GM23248 (cell line): ENCODE measurements at regions not wholly inside any gene's neighbourhood (a gene's known extent, or its start where the extent isn't known, plus 50 kb on each side); places are given as distances from the start of the nearest gene placed in this dataset.

Experiments used
- DNase-seq: peaks from one replicate; pipeline ENCODE4 v3.0.0-alpha.2; 2015
- H2AFZ ChIP-seq: fragments of 200-600 bp; sonication (generic); 2 replicates; pipeline ENCODE4 v1.6.1; 2016; ENCODE audit warnings: antibody characterized with exemption
- H3F3A ChIP-seq: fragments of 200-600 bp; sonication (generic); 2 replicates; pipeline ENCODE4 v1.6.1; 2016; ENCODE audit warnings: mild to moderate bottlenecking, antibody characterized with exemption, mixed run types; ENCODE audit not compliant: insufficient read depth
- H3K27ac ChIP-seq: fragments of 200-600 bp; sonication (generic); 2 replicates; pipeline ENCODE4 v1.5.1; 2016; ENCODE audit warnings: mild to moderate bottlenecking
- H3K27me3 ChIP-seq: fragments of 200-600 bp; sonication (generic); replicated peaks from 2 replicates; pipeline ENCODE4 v1.6.1; 2016; ENCODE audit warnings: mild to moderate bottlenecking; ENCODE audit not compliant: insufficient read depth
- H3K36me3 ChIP-seq: fragments of 200-600 bp; sonication (generic); 2 replicates; pipeline ENCODE4 v1.6.1; 2016; ENCODE audit warnings: low read depth, mild to moderate bottlenecking
- H3K4me1 ChIP-seq: fragments of 200-600 bp; sonication (generic); 2 replicates; pipeline ENCODE4 v1.6.1; 2016; ENCODE audit warnings: mild to moderate bottlenecking; ENCODE audit not compliant: insufficient read depth
- H3K4me2 ChIP-seq: fragments of 200-600 bp; sonication (generic); one replicate; pipeline ENCODE4 v1.6.1; 2016; ENCODE audit warnings: mild to moderate bottlenecking; ENCODE audit not compliant: unreplicated experiment
- H3K4me3 ChIP-seq: fragments of 200-600 bp; sonication (generic); 2 replicates; pipeline ENCODE4 v1.5.1; 2016; ENCODE audit warnings: mild to moderate bottlenecking
- H3K79me2 ChIP-seq: fragments of 200-600 bp; sonication (generic); 2 replicates; pipeline ENCODE4 v1.6.1; 2016; ENCODE audit warnings: mild to moderate bottlenecking; ENCODE audit not compliant: insufficient read depth
- H3K9ac ChIP-seq: fragments of 200-600 bp; sonication (generic); 2 replicates; pipeline ENCODE4 v1.6.1; 2016; ENCODE audit warnings: mild to moderate bottlenecking
- H3K9me2 ChIP-seq: fragments of 200-600 bp; sonication (generic); 2 replicates; pipeline ENCODE4 v1.6.1; 2016; ENCODE audit warnings: mixed run types, mild to moderate bottlenecking, moderate library complexity; ENCODE audit not compliant: insufficient read depth
- H3K9me3 ChIP-seq: fragments of 200-600 bp; sonication (generic); one replicate; pipeline ENCODE4 v1.6.1; 2017; ENCODE audit warnings: low read depth
- H4K20me1 ChIP-seq: fragments of 200-600 bp; sonication (generic); 2 replicates; pipeline ENCODE4 v1.6.0; 2016; ENCODE audit not compliant: insufficient read depth
- EZH2 ChIP-seq: fragments of 200-600 bp; sonication (generic); IDR thresholded peaks from 2 replicates; pipeline ENCODE4 v1.6.1; 2018; ENCODE audit warnings: antibody characterized with exemption, mild to moderate bottlenecking; ENCODE audit not compliant: insufficient read depth, poor library complexity, severe bottlenecking
- EZH2phosphoT487 ChIP-seq: fragments of 200-600 bp; sonication (generic); IDR thresholded peaks from 2 replicates; pipeline ENCODE4 v1.6.1; 2018; ENCODE audit warnings: antibody characterized with exemption, moderate library complexity, mild to moderate bottlenecking, low read depth; ENCODE audit not compliant: insufficient read depth
- WGBS, 2 experiments: methylation state at CpG; one replicate each; pipeline ENCODE4 v1.1.6; 2015 to 2017; ENCODE audit warnings: low lambda C conversion rate in 2 of 2, low coverage in 1 of 2; ENCODE audit errors: missing lambda C conversion rate in 2 of 2; 5-methylcytosine and 5-hydroxymethylcytosine counted together
- in situ Hi-C: fragments of 300-500 bp; cut with MboI; formaldehyde crosslinking; loops from 2 replicates; pipeline ENCODE4 v1.15.0; 2020

DNA sequence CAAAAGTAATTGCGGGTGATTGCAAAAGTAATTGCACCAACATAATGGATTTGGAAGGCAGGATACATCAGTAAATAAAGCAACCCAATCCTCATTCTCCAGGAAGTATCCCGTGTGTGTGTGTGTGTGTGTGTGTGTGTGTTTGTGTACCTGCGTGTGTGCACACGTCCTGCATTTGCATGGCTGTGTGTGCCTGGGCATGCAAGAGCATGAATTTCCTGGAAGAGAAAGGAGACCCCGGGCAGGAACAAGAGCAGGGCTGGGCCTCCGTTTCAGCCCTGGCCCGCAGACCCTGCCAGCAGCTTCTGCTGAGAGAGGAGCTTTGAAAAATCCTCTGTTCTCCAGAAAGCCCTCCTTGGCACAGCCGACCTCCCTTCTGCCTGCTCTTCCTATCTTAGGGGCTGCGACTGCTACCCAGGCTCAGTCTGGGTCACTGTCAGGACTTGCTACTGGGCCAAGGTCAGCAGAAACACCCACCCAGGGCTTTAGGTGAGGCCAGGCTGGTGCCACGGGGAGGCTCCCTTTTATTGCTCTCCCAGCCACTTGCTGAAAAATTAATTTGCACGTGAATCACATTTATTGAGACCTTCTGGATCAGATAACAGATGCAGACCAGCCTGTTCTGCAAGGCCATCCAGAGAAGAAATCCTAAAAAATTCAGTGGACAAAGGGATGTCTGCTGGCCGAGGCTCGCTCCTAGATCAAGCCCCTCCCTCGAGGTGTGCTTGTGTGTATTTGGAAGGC lies 258.3 kb downstream of the ZNF536 start:
- no peaks in the 10 kb centered on the region for H4K20me1 ChIP-seq
- no peak overlapping the region for H2AFZ ChIP-seq
- DNase-seq, result no peak
- H3K9me3 ChIP-seq, result no peaks in the 10 kb centered on the region
- H3K79me2 ChIP-seq, result no peaks in the 10 kb centered on the region
- 37% methylated on average over 13 to 14 of the region's 14 CpGs for WGBS, 2 experiments
- H3K27me3 ChIP-seq, result no peaks in the 10 kb centered on the region
- no peak overlapping the region for H3K4me3 ChIP-seq
- H3F3A ChIP-seq, result no peaks in the 10 kb centered on the region
- H3K4me2 ChIP-seq, result no peak overlapping the region
- H3K4me1 ChIP-seq, result no peaks in the 10 kb centered on the region
- in situ Hi-C loops, result loop anchor here (25.0 kb wide), 1 partner anchor 743 kb away; no protein-coding TSS in a partner anchor
- no peak overlapping the region for H3K9ac ChIP-seq
- no peak for TF ChIP-seq EZH2
- no peak for TF ChIP-seq EZH2phosphoT487
- no peaks in the 10 kb centered on the region for H3K9me2 ChIP-seq
- no peaks in the 10 kb centered on the region for H3K36me3 ChIP-seq
- no peak overlapping the region for H3K27ac ChIP-seq

DNA sequence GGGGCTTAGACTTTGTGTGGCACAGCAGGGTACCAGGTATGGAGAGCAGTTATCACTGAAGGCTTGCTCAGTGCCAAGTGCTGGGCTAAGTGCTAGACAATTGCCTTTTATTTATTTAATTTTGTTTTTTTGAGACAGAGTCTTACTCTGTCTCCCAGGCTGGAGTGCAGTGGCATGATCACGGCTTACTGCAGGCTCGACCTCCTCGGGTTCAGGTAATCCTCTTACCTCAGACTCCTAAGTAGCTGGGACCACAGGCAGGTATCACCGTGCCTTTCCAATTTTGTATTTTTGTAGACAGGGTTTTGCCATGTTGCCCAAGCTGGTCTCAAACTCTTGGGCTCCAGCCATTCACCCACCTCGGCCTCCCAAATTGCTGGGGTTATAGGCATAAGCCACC lies 256.9 kb downstream of the ZNF536 start:
- H2AFZ ChIP-seq, result no peak overlapping the region
- no peaks in the 10 kb centered on the region for H3K9me2 ChIP-seq
- H4K20me1 ChIP-seq, result no peaks in the 10 kb centered on the region
- DNase-seq, result no peak
- H3K36me3 ChIP-seq, result no peaks in the 10 kb centered on the region
- TF ChIP-seq EZH2phosphoT487 (no peak), EZH2 (no peak)
- H3K27me3 ChIP-seq, result no peaks in the 10 kb centered on the region
- H3K4me2 ChIP-seq, result no peak overlapping the region
- no peaks in the 10 kb centered on the region for H3K9me3 ChIP-seq
- H3K79me2 ChIP-seq, result no peaks in the 10 kb centered on the region
- no peaks in the 10 kb centered on the region for H3F3A ChIP-seq
- no peaks in the 10 kb centered on the region for H3K4me1 ChIP-seq
- WGBS, 2 experiments, result 69 to 75% methylated on average over 5 of the region's 5 CpGs
- H3K4me3 ChIP-seq, result no peak overlapping the region
- H3K9ac ChIP-seq, result no peak overlapping the region
- no peak overlapping the region for H3K27ac ChIP-seq
- in situ Hi-C loops, result loop anchor here (25.0 kb wide), 1 partner anchor 742 kb away; no protein-coding TSS in a partner anchor

DNA sequence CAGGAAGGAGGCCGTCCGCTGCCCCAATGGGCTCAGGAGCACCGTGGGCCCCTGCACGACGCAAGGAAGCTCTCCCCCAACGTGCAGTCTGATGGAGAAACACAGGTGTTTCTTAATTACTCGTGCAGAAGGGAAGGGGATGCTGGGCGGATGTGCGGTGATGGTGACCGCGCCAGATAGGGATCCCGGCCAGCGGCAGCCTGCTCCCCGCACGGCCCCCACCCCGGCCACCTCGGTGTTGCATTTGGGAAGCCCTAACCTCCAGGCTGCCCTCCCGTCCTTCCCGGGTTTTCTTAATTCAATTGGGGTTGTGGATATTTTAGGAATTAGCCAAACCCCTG lies 254.4 kb downstream of the ZNF536 start:
- H3K27me3 ChIP-seq, result no peaks in the 10 kb centered on the region
- no peak overlapping the region for H3K4me2 ChIP-seq
- no peaks in the 10 kb centered on the region for H3K9me3 ChIP-seq
- no peak overlapping the region for H2AFZ ChIP-seq
- DNase-seq, result no peak
- 71 to 77% methylated on average over 19 of the region's 19 CpGs for WGBS, 2 experiments
- H3K4me3 ChIP-seq, result no peak overlapping the region
- H3K9me2 ChIP-seq, result no peaks in the 10 kb centered on the region
- H3K79me2 ChIP-seq, result no peaks in the 10 kb centered on the region
- no peak overlapping the region for H3K27ac ChIP-seq
- no peak overlapping the region for H3K9ac ChIP-seq
- H4K20me1 ChIP-seq, result no peaks in the 10 kb centered on the region
- no peaks in the 10 kb centered on the region for H3F3A ChIP-seq
- no peaks in the 10 kb centered on the region for H3K36me3 ChIP-seq
- no peaks in the 10 kb centered on the region for H3K4me1 ChIP-seq
- in situ Hi-C loops, result loop anchor here (25.0 kb wide), 1 partner anchor 739 kb away; no protein-coding TSS in a partner anchor
- no peak for TF ChIP-seq EZH2
- TF ChIP-seq EZH2phosphoT487, result no peak

DNA sequence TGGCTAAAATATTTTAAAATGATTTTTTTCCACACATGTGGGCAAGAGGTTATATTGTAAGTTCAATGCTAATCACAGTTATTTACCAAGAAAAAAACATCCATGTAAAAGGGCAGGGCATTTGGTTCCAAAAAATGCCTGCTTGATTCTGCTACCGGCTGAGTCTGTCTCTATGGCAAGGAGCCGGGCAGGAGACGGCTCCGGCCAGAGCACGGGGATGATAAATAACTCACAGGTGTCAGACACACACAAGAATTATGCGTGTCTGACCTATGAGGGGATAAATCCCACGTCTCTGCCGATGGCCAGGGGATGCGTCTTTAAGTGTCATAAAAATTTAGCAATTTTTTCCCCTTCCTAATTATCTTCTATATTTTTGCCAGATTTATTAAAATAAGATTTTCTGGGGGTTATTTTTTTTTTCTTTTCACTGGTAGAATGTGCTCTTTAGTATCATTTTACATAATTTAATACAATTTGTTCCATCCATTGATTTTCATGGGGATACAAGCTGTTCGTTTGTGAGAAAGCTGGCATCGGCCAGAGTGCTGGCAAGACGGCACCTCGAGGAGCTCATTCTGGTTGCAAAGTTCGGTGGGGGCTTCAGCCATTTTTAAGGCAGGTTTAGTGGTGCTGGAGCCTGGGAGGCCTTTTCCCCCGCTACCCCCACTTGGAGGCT lies 253.9 kb downstream of the ZNF536 start:
- WGBS, 2 experiments, result 64 to 65% methylated on average over 15 of the region's 15 CpGs
- H3K27ac ChIP-seq, result no peak overlapping the region
- H3F3A ChIP-seq, result no peaks in the 10 kb centered on the region
- no peaks in the 10 kb centered on the region for H3K9me3 ChIP-seq
- H3K4me3 ChIP-seq, result no peak overlapping the region
- TF ChIP-seq EZH2 (no peak), EZH2phosphoT487 (no peak)
- H3K36me3 ChIP-seq, result no peaks in the 10 kb centered on the region
- no peaks in the 10 kb centered on the region for H3K27me3 ChIP-seq
- in situ Hi-C loops, result loop anchor here (25.0 kb wide), 1 partner anchor 739 kb away; no protein-coding TSS in a partner anchor
- H3K4me2 ChIP-seq, result no peak overlapping the region
- DNase-seq, result no peak
- no peak overlapping the region for H3K9ac ChIP-seq
- no peaks in the 10 kb centered on the region for H3K9me2 ChIP-seq
- no peaks in the 10 kb centered on the region for H3K4me1 ChIP-seq
- no peaks in the 10 kb centered on the region for H3K79me2 ChIP-seq
- H2AFZ ChIP-seq, result no peak overlapping the region
- no peaks in the 10 kb centered on the region for H4K20me1 ChIP-seq
